T-helper 1 cell treated with Interleukin-12 subunit alpha and Interleukin-12 subunit beta and Interleukin-4 antibody, amounts not matched to agents 30 μg/mL and 1 μg/mL, for 36 hours (primary cell): ENCODE measurements at regions not wholly inside any gene's neighbourhood (a gene's known extent, or its start where the extent isn't known, plus 50 kb on each side); places are given as distances from the start of the nearest gene placed in this dataset.
A peak's percentile ranks its signal among the peaks of the same experiment; 100 is the strongest.

Experiments used
- H3K27ac Mint-ChIP-seq: one replicate; pipeline ENCODE4 v1.8.0; 2021; ENCODE audit warnings: mild to moderate bottlenecking, mixed read lengths
- H3K27me3 Mint-ChIP-seq: one replicate; pipeline ENCODE4 v1.8.0; 2021; ENCODE audit warnings: low read depth, mixed read lengths
- H3K36me3 Mint-ChIP-seq: one replicate; pipeline ENCODE4 v1.8.0; 2021; ENCODE audit warnings: low read depth, mixed read lengths
- H3K4me1 Mint-ChIP-seq: one replicate; pipeline ENCODE4 v1.8.0; 2021; ENCODE audit warnings: low read depth, mixed read lengths
- H3K4me3 Mint-ChIP-seq: one replicate; pipeline ENCODE4 v1.8.0; 2021; ENCODE audit warnings: mild to moderate bottlenecking, moderate library complexity, mixed read lengths
- H3K9me3 Mint-ChIP-seq: one replicate; pipeline ENCODE4 v1.8.0; 2021; ENCODE audit warnings: mixed read lengths

- H3K36me3 Mint-ChIP-seq, result no peaks in the 10 kb centered on the region
- H3K4me3 Mint-ChIP-seq, result no peak overlapping the region
- no peaks in the 10 kb centered on the region for H3K9me3 Mint-ChIP-seq
- peaks cover 4% of the 10 kb centered on the region for H3K4me1 Mint-ChIP-seq
- no peak overlapping the region for H3K27ac Mint-ChIP-seq
- peaks cover 41% of the 10 kb centered on the region for H3K27me3 Mint-ChIP-seq
Observed at GRCh38 chr11:45361551-45361950, 75.4 kb upstream of the SYT13 start.

DNA sequence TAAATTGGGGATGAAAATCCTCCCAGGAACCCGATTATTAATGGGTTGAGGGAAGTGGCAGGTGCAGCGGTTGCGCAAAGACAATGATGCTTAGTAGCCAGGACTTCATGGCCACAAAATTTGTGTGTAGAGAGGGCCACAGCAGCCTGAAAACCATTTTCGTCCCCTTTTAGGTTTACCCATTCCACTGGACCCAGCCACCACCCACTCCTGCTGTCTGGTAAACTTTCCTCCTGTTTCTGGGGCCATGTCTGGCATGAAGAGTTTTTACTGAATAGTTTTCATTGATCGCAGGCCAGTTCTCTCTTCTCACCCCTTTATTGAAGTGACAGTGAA lies 69.5 kb upstream of the SYT13 start:
- peaks cover 11% of the 10 kb centered on the region for H3K4me1 Mint-ChIP-seq
- peaks cover 4% of the 10 kb centered on the region for H3K36me3 Mint-ChIP-seq
- peaks cover 36% of the 10 kb centered on the region for H3K27me3 Mint-ChIP-seq
- H3K27ac Mint-ChIP-seq, result peak overlapping the region; percentile 65
- H3K9me3 Mint-ChIP-seq, result peaks cover 13% of the 10 kb centered on the region
- H3K4me3 Mint-ChIP-seq, result peak overlapping the region; percentile 73

- Mint-ChIP-seq H3K9me3 (peaks cover 13% of the 10 kb centered on the region), H3K36me3 (peaks cover 4% of the 10 kb centered on the region), H3K27ac (peak overlapping the region; percentile 70), H3K4me3 (peak overlapping the region; percentile 73), H3K27me3 (peaks cover 41% of the 10 kb centered on the region), H3K4me1 (peaks cover 11% of the 10 kb centered on the region)
Observed at GRCh38 chr11:45354976-45355705, 69.0 kb upstream of the SYT13 start.

DNA sequence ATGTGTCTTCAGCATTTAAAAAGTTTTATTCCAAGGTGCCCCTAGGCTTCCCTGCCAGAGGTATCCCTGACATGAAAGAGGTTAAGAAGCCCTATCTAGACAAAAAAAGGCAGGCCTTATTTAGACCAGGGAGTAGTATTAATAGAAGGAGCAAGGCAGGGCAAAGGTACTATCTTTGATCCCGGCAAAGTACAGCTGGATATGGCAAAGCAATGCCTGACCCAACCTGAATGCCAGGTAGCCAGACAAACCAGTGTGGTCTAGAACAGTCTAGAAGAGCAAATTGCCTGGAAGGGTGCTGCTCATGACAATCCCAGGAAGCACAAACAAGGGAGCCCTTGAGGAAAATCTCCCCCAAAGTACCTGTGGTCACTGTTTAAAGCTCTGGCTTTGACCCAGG lies 62.6 kb upstream of the SYT13 start:
- H3K4me3 Mint-ChIP-seq, result no peak overlapping the region
- H3K27ac Mint-ChIP-seq, result no peak overlapping the region
- peaks cover 43% of the 10 kb centered on the region for H3K27me3 Mint-ChIP-seq
- no peaks in the 10 kb centered on the region for H3K4me1 Mint-ChIP-seq
- no peaks in the 10 kb centered on the region for H3K36me3 Mint-ChIP-seq
- peaks cover 2% of the 10 kb centered on the region for H3K9me3 Mint-ChIP-seq

- no peak overlapping the region for H3K27ac Mint-ChIP-seq
- H3K9me3 Mint-ChIP-seq, result no peaks in the 10 kb centered on the region
- no peaks in the 10 kb centered on the region for H3K36me3 Mint-ChIP-seq
- no peaks in the 10 kb centered on the region for H3K4me1 Mint-ChIP-seq
- peaks cover 47% of the 10 kb centered on the region for H3K27me3 Mint-ChIP-seq
- H3K4me3 Mint-ChIP-seq, result no peak overlapping the region
Observed at GRCh38 chr11:45347348-45348082, 61.4 kb upstream of the SYT13 start.

GRCh38 chr11:45345491-45345890 lies 59.4 kb upstream of the SYT13 start:
- H3K27me3 Mint-ChIP-seq, result peaks cover 47% of the 10 kb centered on the region
- no peaks in the 10 kb centered on the region for H3K4me1 Mint-ChIP-seq
- no peaks in the 10 kb centered on the region for H3K36me3 Mint-ChIP-seq
- H3K4me3 Mint-ChIP-seq, result no peak overlapping the region
- H3K9me3 Mint-ChIP-seq, result no peaks in the 10 kb centered on the region
- no peak overlapping the region for H3K27ac Mint-ChIP-seq

- Mint-ChIP-seq H3K27me3 (peaks cover 44% of the 10 kb centered on the region), H3K4me3 (no peak overlapping the region), H3K27ac (no peak overlapping the region), H3K9me3 (no peaks in the 10 kb centered on the region), H3K4me1 (peaks cover 8% of the 10 kb centered on the region), H3K36me3 (no peaks in the 10 kb centered on the region)
Observed at GRCh38 chr11:45344028-45344427, 57.9 kb upstream of the SYT13 start.

DNA sequence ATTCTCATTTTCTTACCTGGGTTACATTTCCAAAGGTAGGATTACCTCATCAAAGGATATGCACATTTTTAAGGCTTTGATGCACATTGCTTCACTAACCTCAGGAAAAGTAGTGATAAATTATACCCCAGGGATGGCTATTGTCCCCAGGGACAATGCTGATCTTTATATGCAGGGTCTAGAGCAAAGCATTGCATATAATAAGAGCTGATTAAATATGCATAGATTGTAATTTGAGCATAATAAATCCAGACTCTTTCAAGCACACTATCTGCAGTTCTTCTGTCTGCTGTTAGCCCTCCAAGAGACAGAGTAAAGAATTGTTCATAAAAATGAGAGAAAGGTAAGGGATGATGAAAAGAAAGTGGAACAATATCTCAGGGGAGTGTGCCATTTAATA lies 57.3 kb upstream of the SYT13 start:
- H3K36me3 Mint-ChIP-seq, result no peaks in the 10 kb centered on the region
- H3K27ac Mint-ChIP-seq, result no peak overlapping the region
- no peaks in the 10 kb centered on the region for H3K9me3 Mint-ChIP-seq
- H3K4me3 Mint-ChIP-seq, result no peak overlapping the region
- H3K27me3 Mint-ChIP-seq, result peaks cover 44% of the 10 kb centered on the region
- peaks cover 8% of the 10 kb centered on the region for H3K4me1 Mint-ChIP-seq

- Mint-ChIP-seq H3K36me3 (no peaks in the 10 kb centered on the region), H3K9me3 (no peaks in the 10 kb centered on the region), H3K4me1 (peaks cover 8% of the 10 kb centered on the region), H3K27ac (no peak overlapping the region), H3K4me3 (no peak overlapping the region), H3K27me3 (peaks cover 37% of the 10 kb centered on the region)
Observed at GRCh38 chr11:45341372-45341771, 55.2 kb upstream of the SYT13 start.

- Mint-ChIP-seq H3K4me1 (peaks cover 8% of the 10 kb centered on the region), H3K9me3 (no peaks in the 10 kb centered on the region), H3K27me3 (peaks cover 32% of the 10 kb centered on the region), H3K4me3 (peak overlapping the region; percentile 50), H3K27ac (no peak overlapping the region), H3K36me3 (no peaks in the 10 kb centered on the region)
Observed at GRCh38 chr11:45339729-45340519, 53.8 kb upstream of the SYT13 start.

GRCh38 chr11:45337583-45338360 lies 51.6 kb upstream of the SYT13 start:
- Mint-ChIP-seq H3K4me3 (no peak overlapping the region), H3K9me3 (no peaks in the 10 kb centered on the region), H3K4me1 (peaks cover 8% of the 10 kb centered on the region), H3K27ac (no peak overlapping the region), H3K36me3 (no peaks in the 10 kb centered on the region), H3K27me3 (peaks cover 18% of the 10 kb centered on the region)

DNA sequence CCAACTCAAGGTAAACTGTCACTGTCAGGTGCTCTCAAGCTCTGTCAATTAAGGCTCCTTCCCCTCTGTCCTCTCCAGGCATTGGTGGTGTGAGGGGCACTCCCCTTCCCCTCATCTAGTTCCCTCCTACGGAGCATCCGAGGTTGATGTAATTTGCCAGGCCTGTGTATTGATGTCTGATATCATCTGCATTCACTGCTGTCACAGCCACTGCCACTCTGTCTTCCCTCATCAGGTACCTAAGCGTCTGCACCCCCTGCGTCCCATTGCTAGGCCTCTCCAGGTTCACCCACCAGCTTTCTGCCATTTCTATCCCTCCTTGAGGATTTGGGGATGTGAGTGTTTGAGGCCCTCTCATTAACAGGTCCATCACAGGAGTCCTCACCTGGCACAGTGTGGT lies 50.0 kb upstream of the SYT13 start:
- Mint-ChIP-seq H3K4me1 (peaks cover 8% of the 10 kb centered on the region), H3K36me3 (no peaks in the 10 kb centered on the region), H3K27ac (no peak overlapping the region), H3K9me3 (no peaks in the 10 kb centered on the region), H3K4me3 (no peak overlapping the region), H3K27me3 (peaks cover 10% of the 10 kb centered on the region)
